Kidney epithelial cell (primary cell): ENCODE measurements at regions not wholly inside any gene's neighbourhood (a gene's known extent, or its start where the extent isn't known, plus 50 kb on each side); places are given as distances from the start of the nearest gene placed in this dataset.
"Not testable (repeated sequence)": the region's sequence is repeated elsewhere in the genome, so short reads cannot be mapped to it uniquely, and the experiment has no call there.

Experiments
- DNase-seq: peaks from one replicate; pipeline ENCODE4 v3.0.0-alpha.2; 2010; ENCODE audit warnings: low read depth
- H3K27me3 ChIP-seq: 2 replicates; pipeline ENCODE4 v1.6.0; 2011; ENCODE audit warnings: low read length; ENCODE audit not compliant: control insufficient read depth, insufficient read depth
- H3K36me3 ChIP-seq: 2 replicates; pipeline ENCODE4 v1.5.1; 2011; ENCODE audit warnings: low read length; ENCODE audit not compliant: control insufficient read depth, insufficient read depth
- H3K4me3 ChIP-seq: 2 replicates; pipeline ENCODE4 v1.5.1; 2011; ENCODE audit warnings: low read depth, mild to moderate bottlenecking, control low read depth, low read length
- TF ChIP-seq, protein P1 (sequence below): IDR thresholded peaks from 2 replicates; pipeline ENCODE4 v1.5.1; 2011; ENCODE audit warnings: mild to moderate bottlenecking, moderate library complexity, low read length, control low read depth, inconsistent platforms; ENCODE audit not compliant: insufficient read depth, poor library complexity, severe bottlenecking

DNA sequence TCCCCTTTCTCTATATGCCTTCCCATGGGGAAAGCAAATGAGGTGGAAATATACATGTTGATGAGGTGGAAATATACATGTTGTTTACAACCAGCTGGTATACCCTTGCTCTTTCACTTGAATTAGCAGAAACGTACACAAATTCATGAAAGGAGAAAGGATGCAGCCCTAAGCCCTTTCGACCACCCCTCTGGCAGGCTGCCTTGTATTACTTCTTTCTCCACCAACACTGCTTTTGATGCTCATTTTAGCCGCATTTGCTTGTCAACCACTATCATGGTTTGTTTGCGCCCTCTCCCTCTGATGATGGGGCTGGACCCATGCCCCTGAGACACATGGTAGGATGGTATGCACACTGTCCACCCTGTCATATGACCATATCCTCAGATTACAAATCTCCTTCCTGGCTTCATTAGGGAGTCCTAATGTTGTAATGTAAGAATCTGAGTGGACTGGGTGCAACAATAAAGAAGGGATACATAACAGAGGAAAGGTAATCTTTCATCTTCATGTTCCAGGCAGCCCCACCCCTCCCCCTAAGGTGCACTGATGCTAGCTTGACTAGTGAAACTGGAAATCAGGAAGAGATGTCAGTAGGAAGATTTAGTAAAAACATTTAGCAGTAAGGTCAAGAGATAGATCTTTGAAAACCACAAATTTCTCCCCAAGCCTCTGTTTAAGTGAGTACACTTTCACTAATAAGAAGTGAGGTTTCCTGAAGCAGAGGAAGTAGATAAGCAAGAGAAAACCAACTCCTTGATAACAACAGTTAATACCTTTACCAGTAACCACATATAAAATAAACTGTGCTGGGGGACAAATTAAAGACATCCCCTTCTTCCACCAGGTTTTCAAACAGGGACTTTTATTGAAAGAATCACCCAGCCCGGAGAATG is 536.8 kb upstream of the NRP1 start:
- Histone ChIP-seq H3K4me3 (no peak overlapping the region), H3K27me3 (no peaks in the 10 kb centered on the region)
- DNase-seq: no peak

DNA sequence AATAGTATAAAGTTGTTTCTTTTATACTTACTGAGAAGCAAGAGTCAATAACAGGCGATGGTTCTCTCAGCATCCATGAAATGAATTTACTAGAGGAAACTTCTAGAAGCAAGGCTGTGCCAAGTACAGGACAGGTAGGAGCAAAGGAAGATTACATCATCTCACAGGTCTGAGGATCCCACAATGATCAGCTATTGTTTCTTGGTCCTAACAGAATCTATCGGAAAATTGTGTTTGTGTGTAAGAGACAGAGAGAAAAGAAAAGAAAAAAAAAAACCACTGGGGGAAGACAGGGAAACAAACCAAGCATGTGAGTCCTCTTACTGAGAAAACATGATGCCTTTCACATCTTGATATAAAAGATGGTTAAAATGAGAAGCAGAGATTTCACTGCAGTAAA is 535.0 kb upstream of the NRP1 start:
- H3K4me3 ChIP-seq: no peak overlapping the region
- TF ChIP-seq, protein P1, sequence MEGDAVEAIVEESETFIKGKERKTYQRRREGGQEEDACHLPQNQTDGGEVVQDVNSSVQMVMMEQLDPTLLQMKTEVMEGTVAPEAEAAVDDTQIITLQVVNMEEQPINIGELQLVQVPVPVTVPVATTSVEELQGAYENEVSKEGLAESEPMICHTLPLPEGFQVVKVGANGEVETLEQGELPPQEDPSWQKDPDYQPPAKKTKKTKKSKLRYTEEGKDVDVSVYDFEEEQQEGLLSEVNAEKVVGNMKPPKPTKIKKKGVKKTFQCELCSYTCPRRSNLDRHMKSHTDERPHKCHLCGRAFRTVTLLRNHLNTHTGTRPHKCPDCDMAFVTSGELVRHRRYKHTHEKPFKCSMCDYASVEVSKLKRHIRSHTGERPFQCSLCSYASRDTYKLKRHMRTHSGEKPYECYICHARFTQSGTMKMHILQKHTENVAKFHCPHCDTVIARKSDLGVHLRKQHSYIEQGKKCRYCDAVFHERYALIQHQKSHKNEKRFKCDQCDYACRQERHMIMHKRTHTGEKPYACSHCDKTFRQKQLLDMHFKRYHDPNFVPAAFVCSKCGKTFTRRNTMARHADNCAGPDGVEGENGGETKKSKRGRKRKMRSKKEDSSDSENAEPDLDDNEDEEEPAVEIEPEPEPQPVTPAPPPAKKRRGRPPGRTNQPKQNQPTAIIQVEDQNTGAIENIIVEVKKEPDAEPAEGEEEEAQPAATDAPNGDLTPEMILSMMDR: no peak
- no peaks in the 10 kb centered on the region for H3K36me3 ChIP-seq
- no peaks in the 10 kb centered on the region for H3K27me3 ChIP-seq
- no peak for DNase-seq

More for the DNA sequence above, 536.8 kb upstream of the NRP1 start:
- TF ChIP-seq, protein P1: no peak
- H3K36me3 ChIP-seq: no peaks in the 10 kb centered on the region

DNA sequence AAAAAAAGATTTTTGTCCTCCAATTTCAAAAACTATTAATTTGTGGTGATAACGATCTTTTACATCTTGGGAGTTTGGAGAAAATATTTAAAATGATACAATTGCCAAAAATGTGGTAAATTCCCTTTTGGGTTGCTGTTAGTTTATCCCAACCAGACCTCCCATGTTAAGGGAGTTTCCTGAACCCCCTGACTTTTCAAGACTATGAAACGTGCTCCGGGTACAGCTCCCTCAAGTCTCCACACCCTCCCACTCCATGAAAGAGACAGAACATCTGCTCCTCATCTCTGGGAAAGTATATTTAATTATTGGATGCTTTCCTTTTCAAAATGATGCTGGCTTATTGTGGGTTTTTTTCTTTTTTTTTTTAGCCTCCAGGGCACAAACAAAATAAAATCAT is 534.6 kb upstream of the NRP1 start:
- TF ChIP-seq, protein P1: no peak
- DNase-seq: no peak
- Histone ChIP-seq H3K4me3 (no peak overlapping the region), H3K36me3 (no peaks in the 10 kb centered on the region), H3K27me3 (no peaks in the 10 kb centered on the region)

DNA sequence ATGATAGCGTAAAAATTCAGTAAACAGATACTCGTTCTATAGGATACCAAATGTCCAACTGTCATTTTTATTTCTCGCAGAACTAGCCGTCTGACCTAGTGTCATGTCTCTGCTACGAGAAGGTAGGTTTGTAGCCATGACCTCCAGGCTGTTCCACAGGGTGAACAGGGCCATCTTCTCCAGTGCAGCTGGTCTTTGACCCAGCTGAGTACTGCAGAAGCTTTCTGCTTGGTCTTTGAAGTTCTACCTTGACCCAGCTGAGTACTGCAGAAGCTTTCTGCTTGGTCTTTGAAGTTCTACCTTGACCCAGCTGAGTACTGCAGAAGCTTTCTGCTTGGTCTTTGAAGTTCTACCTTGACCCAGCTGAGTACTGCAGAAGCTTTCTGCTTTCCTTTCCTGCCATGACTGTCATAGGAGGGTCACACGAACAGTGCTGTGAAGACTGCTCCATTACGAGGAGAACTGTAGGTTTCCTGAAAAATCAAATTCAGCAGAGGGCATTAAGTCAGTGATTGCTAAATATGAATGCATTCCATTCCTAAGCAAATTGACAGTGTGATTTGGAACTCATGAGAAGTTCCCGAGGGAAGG is 532.8 kb upstream of the NRP1 start:
- DNase-seq, H3K27me3 ChIP-seq, H3K4me3 ChIP-seq, H3K36me3 ChIP-seq: not testable (repeated sequence)

DNA sequence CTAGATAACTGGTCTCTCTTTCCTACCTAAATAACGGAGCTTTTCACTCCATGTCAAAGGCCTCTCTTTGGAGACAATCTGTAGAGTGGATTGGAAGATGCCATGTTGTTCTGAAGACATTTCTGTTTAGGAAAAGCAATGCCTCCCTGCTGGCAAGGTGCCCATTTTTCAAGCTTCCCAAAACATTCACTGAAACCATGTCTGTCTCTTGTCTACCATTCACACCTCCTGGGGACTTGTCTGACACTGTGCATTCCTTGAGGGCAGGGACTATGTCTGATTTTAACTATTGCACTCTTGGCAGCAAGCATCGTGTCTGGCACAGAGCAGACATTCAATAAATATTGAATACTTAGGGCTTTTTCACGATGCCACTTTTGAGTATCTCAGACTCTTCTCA is 528.9 kb upstream of the NRP1 start:
- DNase-seq: no peak
- H3K4me3 ChIP-seq: no peak overlapping the region

DNA sequence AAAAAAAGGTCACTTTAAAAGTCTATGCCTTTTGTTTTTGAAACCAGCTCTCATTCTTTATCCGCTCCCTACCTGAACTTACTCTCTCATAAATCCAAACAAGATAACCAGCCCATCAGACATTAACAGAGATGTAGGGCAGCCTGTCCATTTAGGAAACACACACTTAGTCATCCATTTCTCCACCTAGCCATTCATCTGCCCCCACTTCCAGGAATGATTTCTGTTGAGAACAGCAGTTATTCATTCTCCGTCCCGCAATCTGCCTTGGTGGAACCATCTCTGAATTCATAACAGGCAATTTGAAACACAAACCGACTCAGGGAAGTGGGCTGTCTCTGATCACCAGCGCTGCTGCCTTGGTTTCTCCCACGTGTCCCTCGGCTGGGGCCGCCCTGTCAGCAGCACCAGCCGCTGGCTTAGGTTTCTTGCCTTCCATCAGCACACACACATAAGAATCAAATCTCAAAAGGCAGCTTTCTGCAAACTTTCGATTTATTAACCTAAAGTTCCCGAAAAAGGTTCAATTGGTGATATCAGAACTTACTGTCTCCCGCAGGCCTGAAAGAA is 528.2 kb upstream of the NRP1 start:
- no peaks in the 10 kb centered on the region for H3K36me3 ChIP-seq
- no peak for DNase-seq
- no peaks in the 10 kb centered on the region for H3K27me3 ChIP-seq
- no peak overlapping the region for H3K4me3 ChIP-seq
- TF ChIP-seq, protein P1: no peak

More for the DNA sequence above, 528.9 kb upstream of the NRP1 start:
- TF ChIP-seq, protein P1: no peak
- Histone ChIP-seq H3K36me3 (no peaks in the 10 kb centered on the region), H3K27me3 (no peaks in the 10 kb centered on the region)
